OCI-LY1 (cell line): ENCODE measurements at regions not wholly inside any gene's neighbourhood (a gene's known extent, or its start where the extent isn't known, plus 50 kb on each side); places are given as distances from the start of the nearest gene placed in this dataset.

Experiments used
- H2AFZ ChIP-seq: fragments of 200-600 bp; sonication (generic), shearing (Covaris generic); 2 replicates; pipeline ENCODE4 v1.6.0; 2014; ENCODE audit warnings: antibody characterized with exemption, mild to moderate bottlenecking, low read length
- H3F3A ChIP-seq: fragments of 200-600 bp; sonication (generic), shearing (Covaris generic); 2 replicates; pipeline ENCODE4 v1.6.0; 2014; ENCODE audit warnings: mild to moderate bottlenecking, antibody characterized with exemption, low read length, moderate library complexity; ENCODE audit not compliant: insufficient read depth
- H3K27ac ChIP-seq: fragments of 200-600 bp; sonication (generic); 2 replicates; pipeline ENCODE4 v1.5.1; 2014; ENCODE audit warnings: low read length, mixed run types, mild to moderate bottlenecking, low read depth; ENCODE audit not compliant: poor library complexity, severe bottlenecking
- H3K27me3 ChIP-seq: fragments of 200-600 bp; sonication (generic); 2 replicates; pipeline ENCODE4 v1.6.0; 2014; ENCODE audit warnings: antibody characterized with exemption, mild to moderate bottlenecking, low read length, moderate library complexity; ENCODE audit not compliant: insufficient read depth
- H3K36me3 ChIP-seq: fragments of 200-600 bp; sonication (generic); 2 replicates; pipeline ENCODE4 v1.6.1; 2014; ENCODE audit warnings: mild to moderate bottlenecking, antibody characterized with exemption, low read length, moderate library complexity, mixed read lengths; ENCODE audit not compliant: insufficient read depth
- H3K4me1 ChIP-seq: fragments of 200-600 bp; sonication (generic); 2 replicates; pipeline ENCODE4 v1.5.1; 2014; ENCODE audit warnings: mild to moderate bottlenecking, low read length, moderate library complexity; ENCODE audit not compliant: insufficient read depth, severe bottlenecking
- H3K4me2 ChIP-seq: fragments of 200-600 bp; sonication (generic), shearing (Covaris generic); 2 replicates; pipeline ENCODE4 v1.6.1; 2014; ENCODE audit warnings: low read length
- H3K4me3 ChIP-seq: fragments of 200-600 bp; sonication (generic); 2 replicates; pipeline ENCODE4 v1.5.1; 2014; ENCODE audit warnings: low read length, low read depth, mild to moderate bottlenecking, mixed read lengths; ENCODE audit not compliant: poor library complexity, severe bottlenecking
- H3K79me2 ChIP-seq: fragments of 200-600 bp; shearing (Covaris generic); 2 replicates; pipeline ENCODE4 v1.6.1; 2016; ENCODE audit warnings: mixed run types, low read length, mixed read lengths; ENCODE audit not compliant: insufficient read depth
- H3K9ac ChIP-seq: fragments of 200-600 bp; sonication (generic), shearing (Covaris generic); 2 replicates; pipeline ENCODE4 v1.6.1; 2014; ENCODE audit warnings: mild to moderate bottlenecking, low read length, mixed read lengths
- H3K9me2 ChIP-seq: fragments of 200-600 bp; sonication (generic), shearing (Covaris generic); 2 replicates; pipeline ENCODE4 v1.6.1; 2014; ENCODE audit warnings: low read depth, mild to moderate bottlenecking, low read length, mixed read lengths
- H3K9me3 ChIP-seq: fragments of 200-600 bp; shearing (Covaris generic); 2 replicates; pipeline ENCODE4 v1.6.1; 2014; ENCODE audit warnings: low read length, mixed read lengths
- H4K20me1 ChIP-seq: fragments of 200-600 bp; sonication (generic), shearing (Covaris generic); 2 replicates; pipeline ENCODE4 v1.6.0; 2016; ENCODE audit warnings: mild to moderate bottlenecking, low read length; ENCODE audit not compliant: insufficient read depth
- CTCF ChIP-seq: fragments of 200-600 bp; sonication (generic), shearing (Covaris generic); IDR thresholded peaks from 2 replicates; pipeline ENCODE4 v1.5.1; 2017; ENCODE audit warnings: mild to moderate bottlenecking, antibody characterized with exemption, low read length, moderate library complexity, mixed read lengths
- EZH2 ChIP-seq: fragments of 200-600 bp; sonication (generic), shearing (Covaris generic); IDR thresholded peaks from 2 replicates; pipeline ENCODE4 v1.8.0; 2017; ENCODE audit warnings: borderline replicate concordance, mixed run types, mild to moderate bottlenecking, antibody characterized with exemption, low read length, moderate library complexity, mixed read lengths

GRCh38 chr4:125911481-125911880 lies 596.7 kb downstream of the FAT4 start:
- no peaks in the 10 kb centered on the region for H4K20me1 ChIP-seq
- H3K4me1 ChIP-seq = no peaks in the 10 kb centered on the region
- H3K36me3 ChIP-seq = no peaks in the 10 kb centered on the region
- no peaks in the 10 kb centered on the region for H3K9me3 ChIP-seq
- no peaks in the 10 kb centered on the region for H3K79me2 ChIP-seq
- no peaks in the 10 kb centered on the region for H3F3A ChIP-seq
- H2AFZ ChIP-seq = no peak overlapping the region
- H3K4me3 ChIP-seq = no peak overlapping the region
- H3K27me3 ChIP-seq = no peaks in the 10 kb centered on the region
- H3K27ac ChIP-seq = no peak overlapping the region
- TF ChIP-seq EZH2 (no peak), CTCF (no peak)
- H3K9me2 ChIP-seq = no peaks in the 10 kb centered on the region
- no peak overlapping the region for H3K9ac ChIP-seq
- no peak overlapping the region for H3K4me2 ChIP-seq

GRCh38 chr4:125917559-125917958 lies 602.8 kb downstream of the FAT4 start:
- no peak overlapping the region for H3K4me3 ChIP-seq
- H2AFZ ChIP-seq = no peak overlapping the region
- H3K9me3 ChIP-seq = no peaks in the 10 kb centered on the region
- no peaks in the 10 kb centered on the region for H3K27me3 ChIP-seq
- H3F3A ChIP-seq = no peaks in the 10 kb centered on the region
- H3K27ac ChIP-seq = no peak overlapping the region
- H3K4me2 ChIP-seq = no peak overlapping the region
- no peaks in the 10 kb centered on the region for H3K79me2 ChIP-seq
- H3K9ac ChIP-seq = no peak overlapping the region
- H3K36me3 ChIP-seq = no peaks in the 10 kb centered on the region
- TF ChIP-seq CTCF = no peak
- no peak for TF ChIP-seq EZH2
- H3K9me2 ChIP-seq = no peaks in the 10 kb centered on the region
- no peaks in the 10 kb centered on the region for H3K4me1 ChIP-seq
- H4K20me1 ChIP-seq = no peaks in the 10 kb centered on the region

- Histone ChIP-seq H3K79me2 (no peaks in the 10 kb centered on the region), H3K4me3 (no peak overlapping the region), H2AFZ (no peak overlapping the region), H3K9me2 (no peaks in the 10 kb centered on the region), H3K36me3 (no peaks in the 10 kb centered on the region), H3K27me3 (no peaks in the 10 kb centered on the region), H4K20me1 (no peaks in the 10 kb centered on the region), H3K4me1 (no peaks in the 10 kb centered on the region), H3K9me3 (no peaks in the 10 kb centered on the region), H3F3A (no peaks in the 10 kb centered on the region), H3K9ac (no peak overlapping the region), H3K27ac (no peak overlapping the region), H3K4me2 (no peak overlapping the region)
- no peak for TF ChIP-seq CTCF
- TF ChIP-seq EZH2 = no peak
These were observed 613.9 kb downstream of the FAT4 start for GRCh38 chr4:125928652-125929051.
